ENCODE measurements at regions not wholly inside any gene's neighbourhood (a gene's known extent, or its start where the extent isn't known, plus 50 kb on each side); places are given as distances from the start of the nearest gene placed in this dataset.

DNA sequence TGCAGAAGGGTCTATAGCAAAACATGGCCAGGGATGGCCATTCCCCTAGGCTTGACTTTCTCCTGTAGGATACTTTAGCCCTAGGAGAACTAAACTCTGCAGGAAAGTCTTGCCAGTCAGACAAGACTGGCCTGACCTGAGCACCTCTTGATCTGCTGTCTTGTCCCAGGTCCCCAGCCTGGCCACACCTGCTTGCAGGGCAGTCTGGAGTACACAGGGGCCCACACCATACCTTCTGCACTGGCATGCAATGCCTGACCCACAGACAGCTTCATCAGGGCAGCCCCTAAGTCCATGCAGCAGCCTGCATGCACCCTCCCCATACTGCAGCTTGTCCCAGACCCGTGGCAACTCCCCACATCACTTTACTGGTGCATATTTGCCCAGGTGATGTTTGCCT, 204.6 kb downstream of the LRRC3B start:
- TF ChIP-seq, protein P1, sequence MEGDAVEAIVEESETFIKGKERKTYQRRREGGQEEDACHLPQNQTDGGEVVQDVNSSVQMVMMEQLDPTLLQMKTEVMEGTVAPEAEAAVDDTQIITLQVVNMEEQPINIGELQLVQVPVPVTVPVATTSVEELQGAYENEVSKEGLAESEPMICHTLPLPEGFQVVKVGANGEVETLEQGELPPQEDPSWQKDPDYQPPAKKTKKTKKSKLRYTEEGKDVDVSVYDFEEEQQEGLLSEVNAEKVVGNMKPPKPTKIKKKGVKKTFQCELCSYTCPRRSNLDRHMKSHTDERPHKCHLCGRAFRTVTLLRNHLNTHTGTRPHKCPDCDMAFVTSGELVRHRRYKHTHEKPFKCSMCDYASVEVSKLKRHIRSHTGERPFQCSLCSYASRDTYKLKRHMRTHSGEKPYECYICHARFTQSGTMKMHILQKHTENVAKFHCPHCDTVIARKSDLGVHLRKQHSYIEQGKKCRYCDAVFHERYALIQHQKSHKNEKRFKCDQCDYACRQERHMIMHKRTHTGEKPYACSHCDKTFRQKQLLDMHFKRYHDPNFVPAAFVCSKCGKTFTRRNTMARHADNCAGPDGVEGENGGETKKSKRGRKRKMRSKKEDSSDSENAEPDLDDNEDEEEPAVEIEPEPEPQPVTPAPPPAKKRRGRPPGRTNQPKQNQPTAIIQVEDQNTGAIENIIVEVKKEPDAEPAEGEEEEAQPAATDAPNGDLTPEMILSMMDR (IDR thresholded peaks at IDR 0.05; ENCODE audit: low read depth, low read length, poor library complexity, severe bottlenecking): no peak
- TF ChIP-seq EZH2phosphoT487 (IDR thresholded peaks at IDR 0.05; ENCODE audit: borderline replicate concordance, low read length): no peak

Measured in DOHH2 (cell line).